HepG2 (cell line): ENCODE measurements at regions not wholly inside any gene's neighbourhood (a gene's known extent, or its start where the extent isn't known, plus 50 kb on each side); places are given as distances from the start of the nearest gene placed in this dataset.

Experiments
- ATAC-seq: fragments of 200-7000 bp; cut with Tn5 transposase; 3 replicates; pipeline ENCODE4 v1.9.1; 2020; ENCODE audit warnings: mild to moderate bottlenecking, moderate library complexity
- BruUV-seq: library from RNA; stranded (reverse); fragments of 400-500 nt; replicated peaks from 2 replicates; lab custom pipeline; 2021; lab: Mats Ljungman, UMichigan
- CTCF ChIA-PET: fragments of 300-600 bp; formaldehyde crosslinking; extraction: SDS; loops from one replicate; lab custom pipeline; 2021; ENCODE audit warnings: low total read pairs, inconsistent platforms, low intra/inter-chr PET ratio; lab: Yijun Ruan, JAX
- POLR2A ChIA-PET: fragments of 350-600 bp; sonication (Branson Sonifier 250); formaldehyde crosslinking; loops from one replicate; lab custom pipeline; 2020; ENCODE audit warnings: antibody characterized with exemption, inconsistent platforms; lab: Yijun Ruan, JAX
- DNase-seq: peaks from one replicate; pipeline ENCODE4 v3.0.0-alpha.2; 2015; ENCODE audit warnings: low spot score
- FAIRE-seq: peaks from 3 replicates; lab custom pipeline; 2011; peaks lifted over from hg19 to GRCh38; lab: Jason Lieb, UNC
- H2AFZ ChIP-seq: one replicate; pipeline ENCODE4 v1.6.1; 2011; ENCODE audit warnings: low read length, inconsistent platforms
- H3K27ac ChIP-seq: fragments of 300-600 bp; 3 replicates; pipeline ENCODE4 v1.8.0; 2011; ENCODE audit warnings: mixed run types, mild to moderate bottlenecking, mixed read lengths, low read length, inconsistent platforms; ENCODE audit not compliant: insufficient read depth; ENCODE audit errors: extremely low read length
- H3K27me3 ChIP-seq, 2 experiments: fragments of 200-600 bp in 1 of 2; 2 replicates in 1 of 2; 3 replicates in 1 of 2; pipeline versions ENCODE4 v1.6.0 to v1.8.0; 2011; ENCODE audit warnings: low read length in 2 of 2, mild to moderate bottlenecking in 2 of 2, moderate library complexity in 2 of 2, inconsistent platforms in 1 of 2; ENCODE audit not compliant: insufficient read depth in 2 of 2, control insufficient read depth in 1 of 2
- H3K36me3 ChIP-seq, 2 experiments: fragments of 200-600 bp in 1 of 2; replicated peaks in 1 of 2; 2 replicates in 1 of 2; 3 replicates in 1 of 2; pipeline versions ENCODE4 v1.5.1 to v1.8.0; 2011; ENCODE audit warnings: low read length in 2 of 2, inconsistent platforms in 1 of 2; ENCODE audit not compliant: insufficient read depth in 2 of 2, control insufficient read depth in 1 of 2
- H3K4me1 ChIP-seq: 2 replicates; pipeline ENCODE4 v1.5.1; 2012; ENCODE audit warnings: low read length, inconsistent platforms; ENCODE audit not compliant: insufficient read depth
- H3K4me2 ChIP-seq: 2 replicates; pipeline ENCODE4 v1.6.0; 2011; ENCODE audit warnings: low read depth, low read length, inconsistent platforms
- H3K4me3 ChIP-seq, 3 experiments: fragments of 200-600 bp in 1 of 3; sonication (generic), shearing (Covaris generic) in 1 of 3; replicated peaks in 1 of 3; 2 replicates each; pipeline ENCODE4 v1.5.1; 2011 to 2016; ENCODE audit warnings: low read length in 3 of 3, inconsistent platforms in 2 of 3, low read depth in 2 of 3, mild to moderate bottlenecking in 2 of 3, control low read depth in 1 of 3, mixed read lengths in 1 of 3; ENCODE audit not compliant: insufficient read depth in 1 of 3
- H3K79me2 ChIP-seq: one replicate; pipeline ENCODE4 v1.6.1; 2011; ENCODE audit warnings: low read length, inconsistent platforms; ENCODE audit not compliant: insufficient read depth
- H3K9ac ChIP-seq: 2 replicates; pipeline ENCODE4 v1.6.0; 2011; ENCODE audit warnings: mild to moderate bottlenecking, low read depth, low read length, inconsistent platforms; ENCODE audit not compliant: insufficient read depth
- H3K9me3 ChIP-seq: 2 replicates; pipeline ENCODE4 v1.5.1; 2012; ENCODE audit warnings: mild to moderate bottlenecking, low read length
- H4K20me1 ChIP-seq: 2 replicates; pipeline ENCODE4 v1.6.0; 2011; ENCODE audit warnings: inconsistent platforms, mild to moderate bottlenecking, low read length, moderate library complexity; ENCODE audit not compliant: insufficient read depth
- AKNA ChIP-seq: sonication (generic); formaldehyde crosslinking; IDR thresholded peaks from 2 replicates; pipeline ENCODE4 v1.4.0; 2020; ENCODE audit warnings: missing genetic modification reagents, borderline replicate concordance
- BCL3 ChIP-seq: sonication (generic); formaldehyde crosslinking; IDR thresholded peaks from 2 replicates; pipeline ENCODE4 v1.5.1; 2020; ENCODE audit warnings: mild to moderate bottlenecking, missing genetic modification reagents, moderate library complexity
- DNMT3B ChIP-seq: conservative IDR thresholded peaks from 2 replicates; pipeline ENCODE4 v1.6.1; 2016; ENCODE audit warnings: missing biosample characterization, control low read depth
- GFI1 ChIP-seq: sonication (generic); formaldehyde crosslinking; IDR thresholded peaks from 2 replicates; pipeline ENCODE4 v1.5.0; 2020; ENCODE audit warnings: missing genetic modification reagents, mild to moderate bottlenecking, borderline replicate concordance
- MXD1 ChIP-seq: sonication (generic); formaldehyde crosslinking; IDR thresholded peaks from 2 replicates; pipeline ENCODE4 v1.4.0; 2020; ENCODE audit warnings: mild to moderate bottlenecking, missing genetic modification reagents
- NFKBIZ ChIP-seq: IDR thresholded peaks from 2 replicates; pipeline ENCODE4 v1.6.1; 2018; ENCODE audit warnings: missing genetic modification reagents, missing compliant biosample characterization
- SRF ChIP-seq: IDR thresholded peaks from 2 replicates; pipeline ENCODE4 v1.6.1; 2011; ENCODE audit warnings: mild to moderate bottlenecking, low read depth, low read length, moderate library complexity
- ZFP82 ChIP-seq: sonication (generic); formaldehyde crosslinking; IDR thresholded peaks from 2 replicates; pipeline ENCODE4 v1.5.1; 2020; ENCODE audit warnings: mild to moderate bottlenecking, missing genetic modification reagents, borderline replicate concordance
- ZNF292 ChIP-seq: sonication (generic); formaldehyde crosslinking; IDR thresholded peaks from 2 replicates; pipeline ENCODE4 v1.8.1; 2022; ENCODE audit warnings: mild to moderate bottlenecking, low read depth, missing genetic modification reagents, borderline replicate concordance
- ZNF317 ChIP-seq: sonication (generic); formaldehyde crosslinking; IDR thresholded peaks from 2 replicates; pipeline ENCODE4 v1.5.0; 2020; ENCODE audit warnings: mild to moderate bottlenecking, missing genetic modification reagents
- WGBS: methylation state at CpG from one replicate; pipeline ENCODE4 v1.1.6; 2017; ENCODE audit warnings: low lambda C conversion rate; 5-methylcytosine and 5-hydroxymethylcytosine counted together
- in situ Hi-C: cut with HindIII; loops from 2 replicates; pipeline ENCODE4 v1.10.0; 2017; ENCODE audit warnings: low pct_unique_long_range_greater_than_20kb; ENCODE audit not compliant: extremely low pct_ligation_motif_present
- intact Hi-C: fragments of 100-400 bp; cut with micrococcal nuclease; formaldehyde crosslinking; loops from one replicate; pipeline ENCODE4 v1.10.0; 2022; ENCODE audit not compliant: unreplicated experiment

- Histone ChIP-seq H3K36me3 (no peaks in the 10 kb centered on the region), H3K27ac (no peak overlapping the region), H4K20me1 (no peaks in the 10 kb centered on the region), H2AFZ (no peak overlapping the region), H3K4me3 (no peak overlapping the region), H3K9ac (no peak overlapping the region), H3K4me1 (peaks cover 31% of the 10 kb centered on the region), H3K4me2 (no peak overlapping the region), H3K9me3 (no peaks in the 10 kb centered on the region), H3K27me3 (peaks cover 0 to 4% of the 10 kb centered on the region in 2 experiments; a peak in 2 of 5 replicates), H3K79me2 (no peaks in the 10 kb centered on the region)
- ATAC-seq (no peak), FAIRE-seq (no peak), DNase-seq (no peak)
- 65% methylated on average over 14 of the region's 15 CpGs for WGBS
- intact Hi-C loops (loop anchor here (2.0 to 10.0 kb wide), 2 partner anchors 49 to 379 kb away; partner anchors contain the start of gene RREB1), in situ Hi-C loops (no loop called here)
- CTCF ChIA-PET = interaction anchor here (1.6 kb wide), 1 partner anchor 518 kb away, joined by 10 read pairs; no protein-coding TSS in a partner anchor
- TF ChIP-seq ZFP82 (CRISPR knock-in tag) = no peak
- no peak for TF ChIP-seq AKNA
- TF ChIP-seq ZNF317 (CRISPR knock-in tag) = no peak
- no peak for TF ChIP-seq ZNF292
- TF ChIP-seq GFI1 (CRISPR knock-in tag) = no peak
- no peak for TF ChIP-seq BCL3 (CRISPR knock-in tag)
- no peak for TF ChIP-seq SRF
- no peak for TF ChIP-seq DNMT3B (CRISPR knock-in tag)
- TF ChIP-seq NFKBIZ (CRISPR knock-in tag) = no peak
- no peak for TF ChIP-seq MXD1 (CRISPR knock-in tag)
- BruUV-seq = no TSS peak
- POLR2A ChIA-PET = no interaction called here
Measured at GRCh38 chr6:6725468-6726209, 137.1 kb downstream of the LY86 start.
